GM23248 (cell line): ENCODE measurements at regions not wholly inside any gene's neighbourhood (a gene's known extent, or its start where the extent isn't known, plus 50 kb on each side); places are given as distances from the start of the nearest gene placed in this dataset.

Experiments used
- DNase-seq: peaks from one replicate; pipeline ENCODE4 v3.0.0-alpha.2; 2015
- H2AFZ ChIP-seq: fragments of 200-600 bp; sonication (generic); 2 replicates; pipeline ENCODE4 v1.6.1; 2016; ENCODE audit warnings: antibody characterized with exemption
- H3F3A ChIP-seq: fragments of 200-600 bp; sonication (generic); 2 replicates; pipeline ENCODE4 v1.6.1; 2016; ENCODE audit warnings: mild to moderate bottlenecking, antibody characterized with exemption, mixed run types; ENCODE audit not compliant: insufficient read depth
- H3K27ac ChIP-seq: fragments of 200-600 bp; sonication (generic); 2 replicates; pipeline ENCODE4 v1.5.1; 2016; ENCODE audit warnings: mild to moderate bottlenecking
- H3K27me3 ChIP-seq: fragments of 200-600 bp; sonication (generic); replicated peaks from 2 replicates; pipeline ENCODE4 v1.6.1; 2016; ENCODE audit warnings: mild to moderate bottlenecking; ENCODE audit not compliant: insufficient read depth
- H3K36me3 ChIP-seq: fragments of 200-600 bp; sonication (generic); 2 replicates; pipeline ENCODE4 v1.6.1; 2016; ENCODE audit warnings: low read depth, mild to moderate bottlenecking
- H3K4me1 ChIP-seq: fragments of 200-600 bp; sonication (generic); 2 replicates; pipeline ENCODE4 v1.6.1; 2016; ENCODE audit warnings: mild to moderate bottlenecking; ENCODE audit not compliant: insufficient read depth
- H3K4me2 ChIP-seq: fragments of 200-600 bp; sonication (generic); one replicate; pipeline ENCODE4 v1.6.1; 2016; ENCODE audit warnings: mild to moderate bottlenecking; ENCODE audit not compliant: unreplicated experiment
- H3K4me3 ChIP-seq: fragments of 200-600 bp; sonication (generic); 2 replicates; pipeline ENCODE4 v1.5.1; 2016; ENCODE audit warnings: mild to moderate bottlenecking
- H3K79me2 ChIP-seq: fragments of 200-600 bp; sonication (generic); 2 replicates; pipeline ENCODE4 v1.6.1; 2016; ENCODE audit warnings: mild to moderate bottlenecking; ENCODE audit not compliant: insufficient read depth
- H3K9ac ChIP-seq: fragments of 200-600 bp; sonication (generic); 2 replicates; pipeline ENCODE4 v1.6.1; 2016; ENCODE audit warnings: mild to moderate bottlenecking
- H3K9me2 ChIP-seq: fragments of 200-600 bp; sonication (generic); 2 replicates; pipeline ENCODE4 v1.6.1; 2016; ENCODE audit warnings: mixed run types, mild to moderate bottlenecking, moderate library complexity; ENCODE audit not compliant: insufficient read depth
- H3K9me3 ChIP-seq: fragments of 200-600 bp; sonication (generic); one replicate; pipeline ENCODE4 v1.6.1; 2017; ENCODE audit warnings: low read depth
- H4K20me1 ChIP-seq: fragments of 200-600 bp; sonication (generic); 2 replicates; pipeline ENCODE4 v1.6.0; 2016; ENCODE audit not compliant: insufficient read depth
- EZH2 ChIP-seq: fragments of 200-600 bp; sonication (generic); IDR thresholded peaks from 2 replicates; pipeline ENCODE4 v1.6.1; 2018; ENCODE audit warnings: antibody characterized with exemption, mild to moderate bottlenecking; ENCODE audit not compliant: insufficient read depth, poor library complexity, severe bottlenecking
- EZH2phosphoT487 ChIP-seq: fragments of 200-600 bp; sonication (generic); IDR thresholded peaks from 2 replicates; pipeline ENCODE4 v1.6.1; 2018; ENCODE audit warnings: antibody characterized with exemption, moderate library complexity, mild to moderate bottlenecking, low read depth; ENCODE audit not compliant: insufficient read depth
- WGBS, 2 experiments: methylation state at CpG; one replicate each; pipeline ENCODE4 v1.1.6; 2015 to 2017; ENCODE audit warnings: low lambda C conversion rate in 2 of 2, low coverage in 1 of 2; ENCODE audit errors: missing lambda C conversion rate in 2 of 2; 5-methylcytosine and 5-hydroxymethylcytosine counted together
- in situ Hi-C: fragments of 300-500 bp; cut with MboI; formaldehyde crosslinking; loops from 2 replicates; pipeline ENCODE4 v1.15.0; 2020

DNA sequence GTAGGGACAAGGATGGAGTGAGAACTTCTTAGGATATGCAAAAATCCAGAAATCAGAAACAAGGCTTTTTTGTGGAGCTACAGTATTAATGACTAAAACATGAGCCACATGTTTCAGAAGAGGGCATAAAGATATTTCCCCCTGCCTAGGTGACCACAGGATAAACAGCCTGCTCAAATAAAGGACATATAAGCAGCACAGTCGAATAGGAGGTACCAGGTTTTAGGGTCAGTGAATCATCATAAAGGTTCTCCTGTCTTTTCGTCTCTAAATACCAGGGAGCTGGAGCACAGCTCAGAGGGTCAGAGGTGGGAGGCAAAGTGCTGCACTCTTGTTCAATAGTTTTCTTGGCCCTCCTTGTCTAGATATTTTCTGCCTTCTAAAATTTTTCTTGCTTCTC is 211.9 kb upstream of the HS3ST1 start:
- Histone ChIP-seq H3K4me1 (no peaks in the 10 kb centered on the region), H3K9ac (no peak overlapping the region), H3K36me3 (no peaks in the 10 kb centered on the region), H3K4me2 (no peak overlapping the region), H4K20me1 (no peaks in the 10 kb centered on the region), H3K4me3 (no peak overlapping the region), H3K9me3 (no peaks in the 10 kb centered on the region), H3K27me3 (no peaks in the 10 kb centered on the region), H3F3A (no peaks in the 10 kb centered on the region), H3K9me2 (no peaks in the 10 kb centered on the region), H3K27ac (no peak overlapping the region), H3K79me2 (no peaks in the 10 kb centered on the region), H2AFZ (no peak overlapping the region)
- DNase-seq = no peak
- WGBS, 2 experiments = 8 to 9% methylated on average over 2 of the region's 2 CpGs
- in situ Hi-C loops = no loop called here
- TF ChIP-seq EZH2 = no peak
- no peak for TF ChIP-seq EZH2phosphoT487

DNA sequence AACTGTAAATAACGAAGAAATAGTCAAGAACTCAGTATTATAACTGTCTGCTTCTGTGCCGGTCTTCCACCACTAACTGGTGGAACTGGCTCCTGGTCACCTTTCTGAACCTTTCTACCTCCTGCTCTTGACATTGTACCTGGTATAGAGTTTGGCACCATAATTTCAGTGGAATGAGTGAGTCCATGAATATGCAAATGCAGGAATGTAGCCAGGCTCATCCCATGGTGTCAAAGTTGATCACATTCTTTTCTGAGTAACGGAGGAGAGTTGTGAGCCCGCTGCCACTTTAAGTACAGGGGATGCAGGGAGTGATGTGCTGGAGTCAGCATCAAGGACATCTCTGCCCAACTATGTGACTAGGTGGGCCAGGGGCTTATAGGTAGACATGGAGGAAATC is 207.9 kb upstream of the HS3ST1 start:
- no peaks in the 10 kb centered on the region for H3K27me3 ChIP-seq
- in situ Hi-C loops = no loop called here
- H3K4me1 ChIP-seq = no peaks in the 10 kb centered on the region
- H3K9me2 ChIP-seq = no peaks in the 10 kb centered on the region
- no peak overlapping the region for H2AFZ ChIP-seq
- no peaks in the 10 kb centered on the region for H3K79me2 ChIP-seq
- no peak overlapping the region for H3K27ac ChIP-seq
- H3K4me2 ChIP-seq = no peak overlapping the region
- 29 to 30% methylated on average over 4 of the region's 4 CpGs for WGBS, 2 experiments
- no peaks in the 10 kb centered on the region for H3F3A ChIP-seq
- H4K20me1 ChIP-seq = no peaks in the 10 kb centered on the region
- no peak overlapping the region for H3K4me3 ChIP-seq
- no peak for DNase-seq
- TF ChIP-seq EZH2phosphoT487 = no peak
- TF ChIP-seq EZH2 = no peak
- no peaks in the 10 kb centered on the region for H3K36me3 ChIP-seq
- H3K9ac ChIP-seq = no peak overlapping the region
- H3K9me3 ChIP-seq = no peaks in the 10 kb centered on the region

DNA sequence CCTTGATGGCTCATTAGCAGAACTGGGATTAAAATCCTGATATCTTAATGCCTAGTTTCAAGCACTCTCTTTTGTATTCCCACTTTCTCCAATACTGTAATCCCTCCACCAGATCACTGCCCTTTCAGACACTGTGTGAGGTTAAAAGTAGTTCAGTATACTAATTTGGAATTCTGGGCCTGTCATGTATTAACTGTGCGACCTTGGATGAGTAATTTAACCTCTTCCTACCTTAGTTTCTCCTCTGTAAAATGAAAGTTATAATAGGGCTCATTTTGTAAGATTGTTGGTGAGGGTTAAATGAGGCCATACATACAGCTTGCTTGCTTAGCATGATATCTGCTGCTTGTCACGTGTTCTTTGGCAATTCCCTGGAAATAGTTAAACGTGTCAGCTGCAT is 207.3 kb upstream of the HS3ST1 start:
- no peaks in the 10 kb centered on the region for H3F3A ChIP-seq
- in situ Hi-C loops = no loop called here
- no peak overlapping the region for H3K4me2 ChIP-seq
- DNase-seq = no peak
- H3K9me3 ChIP-seq = no peaks in the 10 kb centered on the region
- no peak overlapping the region for H2AFZ ChIP-seq
- H3K4me1 ChIP-seq = no peaks in the 10 kb centered on the region
- H3K9me2 ChIP-seq = no peaks in the 10 kb centered on the region
- H4K20me1 ChIP-seq = no peaks in the 10 kb centered on the region
- no peak overlapping the region for H3K4me3 ChIP-seq
- no peak for TF ChIP-seq EZH2
- no peak for TF ChIP-seq EZH2phosphoT487
- no peaks in the 10 kb centered on the region for H3K27me3 ChIP-seq
- H3K79me2 ChIP-seq = no peaks in the 10 kb centered on the region
- no peak overlapping the region for H3K9ac ChIP-seq
- H3K27ac ChIP-seq = no peak overlapping the region
- no peaks in the 10 kb centered on the region for H3K36me3 ChIP-seq
- 2 to 10% methylated on average over 3 of the region's 3 CpGs for WGBS, 2 experiments

DNA sequence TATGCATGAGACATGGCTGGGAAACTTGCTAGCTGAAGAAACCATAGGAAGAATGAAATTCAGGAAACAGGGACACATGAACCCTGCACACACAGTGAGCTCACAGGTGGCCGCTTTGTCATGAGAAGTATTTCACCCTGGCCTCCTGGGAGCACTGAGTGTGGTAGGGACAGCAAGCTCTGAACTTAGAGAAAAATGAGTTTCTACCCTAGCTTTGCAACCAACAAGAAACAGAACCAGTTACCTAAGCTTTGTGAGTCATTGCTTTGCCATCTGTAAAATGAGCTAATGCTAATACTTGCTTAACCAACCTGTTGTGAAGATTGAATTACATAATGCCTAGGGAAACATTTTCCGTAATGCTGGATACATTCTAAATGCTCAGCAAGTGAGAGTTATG is 206.6 kb upstream of the HS3ST1 start:
- TF ChIP-seq EZH2 = no peak
- TF ChIP-seq EZH2phosphoT487 = no peak
- Histone ChIP-seq H3K36me3 (no peaks in the 10 kb centered on the region), H2AFZ (no peak overlapping the region), H3K9me2 (no peaks in the 10 kb centered on the region), H3F3A (no peaks in the 10 kb centered on the region), H3K4me1 (no peaks in the 10 kb centered on the region), H3K4me2 (no peak overlapping the region), H3K27me3 (no peaks in the 10 kb centered on the region), H3K4me3 (no peak overlapping the region), H3K9ac (no peak overlapping the region), H4K20me1 (no peaks in the 10 kb centered on the region), H3K79me2 (no peaks in the 10 kb centered on the region), H3K9me3 (no peaks in the 10 kb centered on the region), H3K27ac (no peak overlapping the region)
- WGBS, 2 experiments = 28 to 30% methylated on average over 2 of the region's 2 CpGs
- in situ Hi-C loops = no loop called here
- DNase-seq = no peak

DNA sequence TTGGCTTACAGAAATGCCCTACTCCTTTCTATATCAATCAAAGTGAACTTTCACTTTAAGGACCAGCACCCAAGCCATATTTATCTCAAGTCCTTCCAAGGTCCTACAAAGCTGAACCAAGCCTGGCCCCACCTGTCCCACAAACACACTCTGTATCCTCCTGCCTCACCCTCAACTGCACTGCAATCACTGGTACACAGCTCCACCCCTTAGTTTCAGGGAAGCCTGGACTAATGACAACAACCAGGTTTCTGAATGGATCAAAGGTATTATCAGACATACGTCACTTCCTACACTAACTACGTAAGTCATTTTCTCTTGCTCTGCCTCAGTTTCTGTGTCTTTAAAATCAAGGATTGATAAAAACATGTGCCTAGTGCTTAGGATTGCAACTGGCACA is 205.6 kb upstream of the HS3ST1 start:
- Histone ChIP-seq H3K9ac (no peak overlapping the region), H3K4me1 (no peaks in the 10 kb centered on the region), H3K27ac (no peak overlapping the region), H3K4me3 (no peak overlapping the region), H3K79me2 (no peaks in the 10 kb centered on the region), H4K20me1 (no peaks in the 10 kb centered on the region), H2AFZ (no peak overlapping the region), H3K9me2 (no peaks in the 10 kb centered on the region), H3K27me3 (no peaks in the 10 kb centered on the region), H3K9me3 (no peaks in the 10 kb centered on the region), H3F3A (no peaks in the 10 kb centered on the region), H3K4me2 (no peak overlapping the region), H3K36me3 (no peaks in the 10 kb centered on the region)
- TF ChIP-seq EZH2phosphoT487 (no peak), EZH2 (no peak)
- DNase-seq = no peak
- in situ Hi-C loops = no loop called here
- WGBS, 2 experiments = 54 to 58% methylated on average over 2 of the region's 2 CpGs
